NK-92 treated with Interleukin-12 subunit alpha and Interleukin-12 subunit beta, amount 100 ng/mL, for 24 hours (cell line): ENCODE measurements at regions not wholly inside any gene's neighbourhood (a gene's known extent, or its start where the extent isn't known, plus 50 kb on each side); places are given as distances from the start of the nearest gene placed in this dataset.

ENCODE experiments used
- DNase-seq: peaks from one replicate; lab custom pipeline; 2025; lab: John Stamatoyannopoulos, UW

- DNase-seq = no peak
Observed at GRCh38 chr2:7815726-7816125, 866.1 kb upstream of the ID2 start.

GRCh38 chr2:7816233-7816632, 865.6 kb upstream of the ID2 start:
- DNase-seq = no peak

GRCh38 chr2:7816944-7817343, 864.9 kb upstream of the ID2 start:
- DNase-seq = no peak

- no peak for DNase-seq
Observed at GRCh38 chr2:7819316-7819715, 862.5 kb upstream of the ID2 start.

GRCh38 chr2:7819850-7820249, 862.0 kb upstream of the ID2 start:
- DNase-seq = no peak

- DNase-seq = no peak
Observed at GRCh38 chr2:7824211-7824610, 857.6 kb upstream of the ID2 start.

GRCh38 chr2:7825591-7826312, 856.1 kb upstream of the ID2 start:
- no peak for DNase-seq

GRCh38 chr2:7826656-7827055, 855.2 kb upstream of the ID2 start:
- no peak for DNase-seq

GRCh38 chr2:7829241-7829640, 852.6 kb upstream of the ID2 start:
- DNase-seq = no peak

- no peak for DNase-seq
Observed at GRCh38 chr2:7830616-7831015, 851.2 kb upstream of the ID2 start.

GRCh38 chr2:7835151-7835550, 846.7 kb upstream of the ID2 start:
- no peak for DNase-seq

GRCh38 chr2:7835693-7836680, 845.9 kb upstream of the ID2 start:
- DNase-seq = no peak

GRCh38 chr2:7837237-7837760, 844.6 kb upstream of the ID2 start:
- DNase-seq = no peak

- DNase-seq = no peak
Observed at GRCh38 chr2:7838669-7839068, 843.2 kb upstream of the ID2 start.

- DNase-seq = no peak
Observed at GRCh38 chr2:7840651-7841380, 841.0 kb upstream of the ID2 start.

- DNase-seq = no peak
Observed at GRCh38 chr2:7841751-7842150, 840.1 kb upstream of the ID2 start.

- no peak for DNase-seq
Observed at GRCh38 chr2:7844414-7844965, 837.4 kb upstream of the ID2 start.

GRCh38 chr2:7845332-7845731, 836.5 kb upstream of the ID2 start:
- no peak for DNase-seq

- no peak for DNase-seq
Observed at GRCh38 chr2:7846607-7847006, 835.2 kb upstream of the ID2 start.

- no peak for DNase-seq
Observed at GRCh38 chr2:7847321-7847720, 834.5 kb upstream of the ID2 start.

GRCh38 chr2:7849027-7849426, 832.8 kb upstream of the ID2 start:
- no peak for DNase-seq

GRCh38 chr2:7849531-7849930, 832.3 kb upstream of the ID2 start:
- DNase-seq = no peak
